D341Med (cell line): ENCODE measurements at regions not wholly inside any gene's neighbourhood (a gene's known extent, or its start where the extent isn't known, plus 50 kb on each side); places are given as distances from the start of the nearest gene placed in this dataset.

Experiments used
- DNase-seq: peaks from one replicate; pipeline ENCODE4 v3.0.0; 2012; ENCODE audit warnings: low spot score

GRCh38 chr2:48258481-48259149 is 55.9 kb upstream of the FOXN2 start:
- no peak for DNase-seq

GRCh38 chr2:48259811-48260210 is 54.7 kb upstream of the FOXN2 start:
- DNase-seq: no peak

- no peak for DNase-seq
Observed at GRCh38 chr2:48264627-48265026, 49.9 kb upstream of the FOXN2 start.
